ENCODE measurements at regions not wholly inside any gene's neighbourhood (a gene's known extent, or its start where the extent isn't known, plus 50 kb on each side); places are given as distances from the start of the nearest gene placed in this dataset.

GRCh38 chr2:160916300-160916699 lies 243.9 kb upstream of the TANK start:
- no peak for DNase-seq (ENCODE audit: low spot score)
- Histone ChIP-seq H3K4me3 (no peak overlapping the region), H3K27ac (no peak overlapping the region)
- TF ChIP-seq CTCF (IDR thresholded peaks at IDR 0.05): no peak

- TF ChIP-seq CTCF (IDR thresholded peaks at IDR 0.05): no peak
- DNase-seq (ENCODE audit: low spot score): no peak
- Histone ChIP-seq H3K27ac (no peak overlapping the region), H3K4me3 (no peak overlapping the region)
Measured at GRCh38 chr2:160917850-160918249, 242.4 kb upstream of the TANK start.

- H3K4me3 ChIP-seq: no peak overlapping the region
- H3K27ac ChIP-seq: no peak overlapping the region
- DNase-seq (ENCODE audit: low spot score): no peak
- TF ChIP-seq CTCF (IDR thresholded peaks at IDR 0.05): no peak
Measured at GRCh38 chr2:160918258-160918657, 242.0 kb upstream of the TANK start.

GRCh38 chr2:160918906-160919503 lies 241.2 kb upstream of the TANK start:
- TF ChIP-seq CTCF (IDR thresholded peaks at IDR 0.05): peak; percentile 13
- DNase-seq (ENCODE audit: low spot score): no peak
- no peak overlapping the region for H3K27ac ChIP-seq

GRCh38 chr2:160920061-160920460 lies 240.2 kb upstream of the TANK start:
- DNase-seq (ENCODE audit: low spot score): no peak
- Histone ChIP-seq H3K27ac (peak overlapping the region in 1 of 2 donors; percentile 69), H3K4me3 (no peak overlapping the region)
- no peak for TF ChIP-seq CTCF (IDR thresholded peaks at IDR 0.05)

More at GRCh38 chr2:160918906-160919503, 241.2 kb upstream of the TANK start:
- H3K4me3 ChIP-seq: no peak overlapping the region

GRCh38 chr2:160920791-160921303 lies 239.4 kb upstream of the TANK start:
- Histone ChIP-seq H3K27ac (peak overlapping the region; percentile 28 to 69), H3K4me3 (peak overlapping the region; percentile 26)
- TF ChIP-seq CTCF (IDR thresholded peaks at IDR 0.05): no peak
- DNase-seq (ENCODE audit: low spot score): no peak

- Histone ChIP-seq H3K27ac (peak overlapping the region; percentile 28 to 69), H3K4me3 (peak overlapping the region; percentile 26)
- TF ChIP-seq CTCF (IDR thresholded peaks at IDR 0.05): no peak
- DNase-seq (ENCODE audit: low spot score): no peak
Measured at GRCh38 chr2:160921386-160921964, 238.8 kb upstream of the TANK start.

Measured in coronary artery (tissue), 2 donors.